DOHH2 (cell line): ENCODE measurements at regions not wholly inside any gene's neighbourhood (a gene's known extent, or its start where the extent isn't known, plus 50 kb on each side); places are given as distances from the start of the nearest gene placed in this dataset.

ENCODE experiments used
- H3F3A ChIP-seq: fragments of 200-600 bp; sonication (generic), shearing (Covaris generic); 2 replicates; pipeline ENCODE4 v1.6.0; 2016; ENCODE audit warnings: antibody characterized with exemption, mild to moderate bottlenecking; ENCODE audit not compliant: control insufficient read depth, insufficient read depth
- H3K27ac ChIP-seq: fragments of 200-600 bp; sonication (generic); 2 replicates; pipeline ENCODE4 v1.5.1; 2014; ENCODE audit warnings: low read depth, mild to moderate bottlenecking, low read length, moderate library complexity
- H3K27me3 ChIP-seq: fragments of 200-600 bp; sonication (generic); 2 replicates; pipeline ENCODE4 v1.6.1; 2014; ENCODE audit warnings: mild to moderate bottlenecking, low read length, mixed read lengths; ENCODE audit not compliant: control insufficient read depth
- H3K36me3 ChIP-seq: fragments of 200-600 bp; sonication (generic); 2 replicates; pipeline ENCODE4 v1.6.1; 2014; ENCODE audit warnings: mild to moderate bottlenecking, low read length, moderate library complexity, mixed read lengths; ENCODE audit not compliant: control insufficient read depth
- H3K4me1 ChIP-seq: fragments of 200-600 bp; sonication (generic); 2 replicates; pipeline ENCODE4 v1.6.1; 2014; ENCODE audit warnings: mild to moderate bottlenecking, low read length, mixed read lengths; ENCODE audit not compliant: control insufficient read depth
- H3K4me2 ChIP-seq: fragments of 200-600 bp; sonication (generic); 2 replicates; pipeline ENCODE4 v1.6.0; 2014; ENCODE audit warnings: mild to moderate bottlenecking, low read length, moderate library complexity
- H3K4me3 ChIP-seq: fragments of 200-600 bp; sonication (generic); 2 replicates; pipeline ENCODE4 v1.5.1; 2014; ENCODE audit warnings: mild to moderate bottlenecking, low read length, mixed read lengths
- H3K79me2 ChIP-seq: fragments of 200-600 bp; sonication (generic); 2 replicates; pipeline ENCODE4 v1.6.1; 2014; ENCODE audit warnings: mild to moderate bottlenecking, low read length, mixed read lengths; ENCODE audit not compliant: control insufficient read depth
- H3K9me2 ChIP-seq: fragments of 200-600 bp; sonication (generic); replicated peaks from 2 replicates; pipeline ENCODE4 v1.6.1; 2014; ENCODE audit warnings: mild to moderate bottlenecking, low read length, mixed read lengths; ENCODE audit not compliant: control insufficient read depth
- H3K9me3 ChIP-seq: fragments of 200-600 bp; sonication (generic); 2 replicates; pipeline ENCODE4 v1.6.1; 2014; ENCODE audit warnings: antibody characterized with exemption, low read length, mixed read lengths; ENCODE audit not compliant: control insufficient read depth, insufficient read depth
- H4K20me1 ChIP-seq: fragments of 200-600 bp; sonication (generic); 2 replicates; pipeline ENCODE4 v1.6.0; 2014; ENCODE audit warnings: low read depth, mild to moderate bottlenecking, antibody characterized with exemption, low read length, moderate library complexity; ENCODE audit not compliant: control insufficient read depth, insufficient read depth
- EZH2phosphoT487 ChIP-seq: fragments of 200-600 bp; sonication (generic); IDR thresholded peaks from 2 replicates; pipeline ENCODE4 v1.6.1; 2017; ENCODE audit warnings: borderline replicate concordance, mild to moderate bottlenecking, antibody characterized with exemption, low read length, moderate library complexity, mixed read lengths
- TF ChIP-seq, protein P1 (sequence below): fragments of 200-600 bp; sonication (generic); IDR thresholded peaks from one replicate; pipeline ENCODE4 v1.5.1; 2014; ENCODE audit warnings: antibody characterized with exemption, mild to moderate bottlenecking, low read depth, low read length; ENCODE audit not compliant: poor library complexity, severe bottlenecking

DNA sequence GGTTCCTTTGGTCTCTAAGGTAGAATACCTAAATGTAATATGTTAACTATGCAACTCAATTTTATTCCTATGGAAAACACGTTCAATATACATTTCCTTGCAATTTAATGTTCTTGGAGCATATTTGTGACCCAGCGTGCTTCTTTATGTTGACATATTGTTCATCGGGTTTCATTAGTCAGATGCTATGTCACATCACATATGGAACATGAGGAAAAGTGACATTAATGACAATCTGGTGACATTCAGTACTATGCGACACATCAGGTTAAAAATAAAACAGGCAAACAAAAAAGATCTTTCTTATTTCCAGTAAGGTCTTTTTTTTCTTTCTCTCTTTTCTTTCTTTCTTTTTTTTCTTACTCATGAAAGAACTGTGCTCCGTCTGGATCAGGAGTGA is 135.6 kb upstream of the SMIM21 start:
- Histone ChIP-seq H4K20me1 (no peaks in the 10 kb centered on the region), H3K79me2 (no peaks in the 10 kb centered on the region), H3K9me2 (no peaks in the 10 kb centered on the region), H3K27me3 (no peaks in the 10 kb centered on the region), H3K27ac (no peak overlapping the region), H3K9me3 (no peaks in the 10 kb centered on the region), H3K4me3 (no peak overlapping the region), H3K4me2 (no peak overlapping the region), H3F3A (no peaks in the 10 kb centered on the region), H3K36me3 (no peaks in the 10 kb centered on the region), H3K4me1 (no peaks in the 10 kb centered on the region)
- TF ChIP-seq, protein P1, sequence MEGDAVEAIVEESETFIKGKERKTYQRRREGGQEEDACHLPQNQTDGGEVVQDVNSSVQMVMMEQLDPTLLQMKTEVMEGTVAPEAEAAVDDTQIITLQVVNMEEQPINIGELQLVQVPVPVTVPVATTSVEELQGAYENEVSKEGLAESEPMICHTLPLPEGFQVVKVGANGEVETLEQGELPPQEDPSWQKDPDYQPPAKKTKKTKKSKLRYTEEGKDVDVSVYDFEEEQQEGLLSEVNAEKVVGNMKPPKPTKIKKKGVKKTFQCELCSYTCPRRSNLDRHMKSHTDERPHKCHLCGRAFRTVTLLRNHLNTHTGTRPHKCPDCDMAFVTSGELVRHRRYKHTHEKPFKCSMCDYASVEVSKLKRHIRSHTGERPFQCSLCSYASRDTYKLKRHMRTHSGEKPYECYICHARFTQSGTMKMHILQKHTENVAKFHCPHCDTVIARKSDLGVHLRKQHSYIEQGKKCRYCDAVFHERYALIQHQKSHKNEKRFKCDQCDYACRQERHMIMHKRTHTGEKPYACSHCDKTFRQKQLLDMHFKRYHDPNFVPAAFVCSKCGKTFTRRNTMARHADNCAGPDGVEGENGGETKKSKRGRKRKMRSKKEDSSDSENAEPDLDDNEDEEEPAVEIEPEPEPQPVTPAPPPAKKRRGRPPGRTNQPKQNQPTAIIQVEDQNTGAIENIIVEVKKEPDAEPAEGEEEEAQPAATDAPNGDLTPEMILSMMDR = no peak
- TF ChIP-seq EZH2phosphoT487 = no peak

DNA sequence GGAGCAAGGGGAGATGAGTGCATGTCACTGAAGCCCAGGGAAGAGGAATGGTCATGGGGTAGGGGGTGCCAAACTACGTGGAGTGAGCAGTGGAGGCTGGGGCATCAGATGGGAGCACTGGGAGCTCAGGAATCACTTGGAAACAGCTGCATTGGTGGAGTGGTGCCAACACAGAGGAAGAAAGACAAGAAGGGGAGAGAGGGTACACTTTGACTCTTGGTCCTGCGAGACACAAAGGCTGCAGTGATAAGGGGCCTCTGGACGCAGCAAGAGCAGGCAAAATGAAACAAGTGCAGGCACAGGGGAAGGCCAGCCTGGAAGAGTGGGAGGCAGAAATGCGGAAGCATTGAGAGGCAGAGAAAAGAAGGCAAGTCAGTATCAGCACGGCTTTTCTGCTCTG is 134.7 kb upstream of the SMIM21 start:
- Histone ChIP-seq H3K4me1 (no peaks in the 10 kb centered on the region), H3K27me3 (no peaks in the 10 kb centered on the region), H3K36me3 (no peaks in the 10 kb centered on the region), H3K4me3 (no peak overlapping the region), H3K9me2 (no peaks in the 10 kb centered on the region), H3K27ac (no peak overlapping the region), H3K4me2 (no peak overlapping the region), H3K9me3 (no peaks in the 10 kb centered on the region), H3F3A (no peaks in the 10 kb centered on the region), H4K20me1 (no peaks in the 10 kb centered on the region), H3K79me2 (no peaks in the 10 kb centered on the region)
- TF ChIP-seq, protein P1 = no peak
- no peak for TF ChIP-seq EZH2phosphoT487

DNA sequence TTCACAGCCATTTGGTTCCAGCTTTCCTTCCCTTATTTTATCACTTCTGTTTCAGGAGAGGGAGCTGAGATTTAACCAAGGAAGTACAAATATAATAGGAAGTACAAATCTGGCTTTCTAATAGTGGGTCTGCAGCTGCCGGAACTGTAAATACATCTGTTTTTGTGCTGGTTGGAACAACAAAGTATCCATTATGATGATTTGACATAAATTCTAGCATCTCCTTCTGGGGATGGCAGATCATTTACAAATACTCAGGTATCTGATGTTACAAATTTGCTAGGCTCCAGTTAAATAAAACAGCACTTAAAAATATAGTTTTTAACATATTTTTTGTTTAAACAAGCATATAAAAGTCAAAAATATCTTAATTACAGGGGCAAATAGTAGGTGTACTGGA is 131.3 kb upstream of the SMIM21 start:
- Histone ChIP-seq H3K4me3 (no peak overlapping the region), H3K9me2 (no peaks in the 10 kb centered on the region), H4K20me1 (no peaks in the 10 kb centered on the region), H3K9me3 (no peaks in the 10 kb centered on the region), H3F3A (no peaks in the 10 kb centered on the region), H3K79me2 (no peaks in the 10 kb centered on the region), H3K36me3 (no peaks in the 10 kb centered on the region), H3K4me2 (no peak overlapping the region), H3K27ac (no peak overlapping the region), H3K4me1 (no peaks in the 10 kb centered on the region), H3K27me3 (no peaks in the 10 kb centered on the region)
- no peak for TF ChIP-seq EZH2phosphoT487
- TF ChIP-seq, protein P1 = no peak

DNA sequence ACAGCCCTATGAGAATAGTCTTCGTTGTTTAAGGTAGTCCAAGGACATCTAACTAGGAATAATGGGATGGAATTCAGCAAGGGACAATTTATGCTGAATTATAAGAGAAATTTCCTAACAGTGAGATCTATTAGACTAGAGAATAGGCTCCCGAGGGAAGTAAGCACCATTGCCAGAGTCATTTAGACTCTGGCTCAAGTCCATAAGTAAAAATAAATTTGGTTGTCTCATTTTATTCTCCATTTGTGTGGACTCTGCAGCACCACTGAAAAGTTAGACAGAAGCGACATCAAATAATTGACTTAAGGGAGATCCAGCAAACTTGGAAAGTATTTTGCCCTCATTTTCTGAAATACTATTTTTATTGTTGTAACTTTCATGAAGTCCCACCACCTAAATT is 129.3 kb upstream of the SMIM21 start:
- Histone ChIP-seq H4K20me1 (no peaks in the 10 kb centered on the region), H3K4me1 (no peaks in the 10 kb centered on the region), H3K36me3 (no peaks in the 10 kb centered on the region), H3K9me3 (no peaks in the 10 kb centered on the region), H3K27me3 (no peaks in the 10 kb centered on the region), H3K4me2 (no peak overlapping the region), H3K79me2 (no peaks in the 10 kb centered on the region), H3K4me3 (no peak overlapping the region), H3F3A (no peaks in the 10 kb centered on the region), H3K9me2 (no peaks in the 10 kb centered on the region), H3K27ac (no peak overlapping the region)
- TF ChIP-seq EZH2phosphoT487 = no peak
- TF ChIP-seq, protein P1 = no peak
